OCI-LY7 (cell line): ENCODE measurements at regions not wholly inside any gene's neighbourhood (a gene's known extent, or its start where the extent isn't known, plus 50 kb on each side); places are given as distances from the start of the nearest gene placed in this dataset.
A peak's percentile ranks its signal among the peaks of the same experiment; 100 is the strongest.

Source experiments
- BruUV-seq: library from RNA; stranded (reverse); fragments of 400-500 nt; replicated peaks from 2 replicates; lab custom pipeline; 2021; lab: Mats Ljungman, UMichigan
- CTCF ChIA-PET: fragments of 300-600 bp; sonication (Branson Sonifier 250); formaldehyde crosslinking; loops from one replicate; lab custom pipeline; 2022; ENCODE audit warnings: antibody characterized with exemption; ENCODE audit not compliant: unreplicated experiment; lab: Charles Lee
- POLR2A ChIA-PET: fragments of 300-600 bp; sonication (Branson Sonifier 250); formaldehyde crosslinking; loops from one replicate; lab custom pipeline; 2022; ENCODE audit warnings: antibody characterized with exemption; lab: Charles Lee
- DNase-seq: peaks from one replicate; pipeline ENCODE4 v3.0.0-alpha.2; 2015; ENCODE audit warnings: low spot score
- H2AFZ ChIP-seq: fragments of 200-600 bp; sonication (generic), shearing (Covaris generic); 2 replicates; pipeline ENCODE4 v1.6.1; 2014; ENCODE audit warnings: mild to moderate bottlenecking, antibody characterized with exemption, low read length, moderate library complexity
- H3K27ac ChIP-seq: fragments of 200-600 bp; sonication (generic); 2 replicates; pipeline ENCODE4 v1.5.1; 2014; ENCODE audit warnings: mixed run types, low read depth, mild to moderate bottlenecking, moderate library complexity, low read length, inconsistent platforms; ENCODE audit not compliant: poor library complexity, severe bottlenecking
- H3K36me3 ChIP-seq: fragments of 200-600 bp; sonication (generic); 2 replicates; pipeline ENCODE4 v1.6.1; 2014; ENCODE audit warnings: mild to moderate bottlenecking, antibody characterized with exemption, low read length, moderate library complexity, mixed read lengths; ENCODE audit not compliant: insufficient read depth
- H3K4me1 ChIP-seq: fragments of 200-600 bp; sonication (generic); 2 replicates; pipeline ENCODE4 v1.5.1; 2014; ENCODE audit warnings: mild to moderate bottlenecking, low read length; ENCODE audit not compliant: insufficient read depth, poor library complexity, severe bottlenecking
- H3K4me2 ChIP-seq: fragments of 200-600 bp; sonication (generic); 2 replicates; pipeline ENCODE4 v1.6.1; 2014; ENCODE audit warnings: mild to moderate bottlenecking, low read length
- H3K4me3 ChIP-seq: fragments of 200-600 bp; sonication (generic); 2 replicates; pipeline ENCODE4 v1.5.1; 2014; ENCODE audit warnings: mild to moderate bottlenecking, low read depth, low read length; ENCODE audit not compliant: poor library complexity, severe bottlenecking
- H3K79me2 ChIP-seq: fragments of 200-600 bp; sonication (generic); 2 replicates; pipeline ENCODE4 v1.6.1; 2016; ENCODE audit warnings: low read depth, mild to moderate bottlenecking, low read length, moderate library complexity, mixed read lengths; ENCODE audit not compliant: insufficient read depth
- H3K9me2 ChIP-seq: fragments of 200-600 bp; sonication (generic); 2 replicates; pipeline ENCODE4 v1.6.1; 2016; ENCODE audit warnings: mild to moderate bottlenecking, low read length, mixed read lengths; ENCODE audit not compliant: insufficient read depth
- H3K9me3 ChIP-seq: fragments of 200-600 bp; sonication (generic); 2 replicates; pipeline ENCODE4 v1.6.1; 2014; ENCODE audit warnings: mild to moderate bottlenecking, mixed run types, low read length, mixed read lengths
- H4K20me1 ChIP-seq: fragments of 200-600 bp; sonication (generic); 2 replicates; pipeline ENCODE4 v1.6.1; 2014; ENCODE audit warnings: mild to moderate bottlenecking, antibody characterized with exemption, low read length, moderate library complexity, mixed read lengths; ENCODE audit not compliant: insufficient read depth
- EZH2phosphoT487 ChIP-seq: fragments of 200-600 bp; sonication (generic); IDR thresholded peaks from 2 replicates; pipeline ENCODE4 v1.6.1; 2018; ENCODE audit warnings: low read depth, borderline replicate concordance, mild to moderate bottlenecking, mixed run types, antibody characterized with exemption, low read length, moderate library complexity, mixed read lengths
- intact Hi-C: fragments of 100-400 bp; cut with micrococcal nuclease; formaldehyde crosslinking; loops from one replicate; pipeline ENCODE4 v1.10.0; 2022; ENCODE audit not compliant: unreplicated experiment
- TF ChIP-seq, protein P1 (sequence below): fragments of 200-600 bp; sonication (generic); conservative IDR thresholded peaks from 2 replicates; pipeline ENCODE4 v1.5.1; 2014; ENCODE audit warnings: mild to moderate bottlenecking, antibody characterized with exemption, low read length, moderate library complexity, mixed read lengths

DNA sequence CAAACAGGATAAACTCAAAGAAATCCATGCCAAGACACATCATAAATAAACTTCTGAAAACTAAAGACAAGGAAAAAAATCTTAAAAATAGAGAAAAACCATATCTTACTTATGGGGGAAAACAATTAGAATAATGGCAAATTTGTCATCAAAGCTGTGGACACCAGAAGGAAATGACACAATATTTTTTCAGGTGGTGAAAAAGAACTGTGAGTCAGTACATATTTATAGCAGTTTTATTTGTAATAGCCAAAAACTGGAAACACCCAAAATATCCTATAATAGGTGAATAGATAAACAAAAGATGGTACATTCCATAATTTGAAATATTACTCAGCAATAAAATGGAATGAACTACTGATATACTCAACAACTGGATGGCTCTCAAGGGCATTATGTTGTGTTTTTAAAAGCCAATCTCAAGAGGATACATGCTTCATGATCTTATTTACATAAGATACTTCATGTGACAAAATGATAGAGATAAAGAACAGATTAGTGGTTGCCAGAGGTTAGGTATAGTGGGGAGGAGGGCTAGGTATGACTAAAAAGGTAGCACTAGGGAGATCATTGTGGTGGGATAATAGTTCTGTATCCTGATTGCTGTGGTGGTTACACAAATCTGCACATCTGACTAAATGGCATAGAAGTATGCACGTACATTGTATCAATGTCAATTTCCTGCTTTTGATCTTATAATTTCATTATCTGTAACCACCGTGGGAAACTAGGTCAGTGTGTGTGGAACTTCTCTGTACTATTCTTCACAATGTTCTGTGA lies 191.9 kb downstream of the PPP1R2C start:
- POLR2A ChIA-PET: interaction anchor here (0.7 kb wide), 1 partner anchor 657 kb away, joined by 3 read pairs; no protein-coding TSS in a partner anchor
- no peak overlapping the region for H3K4me3 ChIP-seq
- no peaks in the 10 kb centered on the region for H3K36me3 ChIP-seq
- H3K9me3 ChIP-seq: no peaks in the 10 kb centered on the region
- intact Hi-C loops: no loop called here
- no peak overlapping the region; the same call in 1 of the 2 replicates for H2AFZ ChIP-seq
- no peak overlapping the region for H3K27ac ChIP-seq
- no peaks in the 10 kb centered on the region for H3K9me2 ChIP-seq
- peak overlapping the region; percentile 16; the same call in 1 of the 2 replicates for H3K4me2 ChIP-seq
- DNase-seq: no peak
- no peaks in the 10 kb centered on the region for H3K79me2 ChIP-seq
- no TSS peak for BruUV-seq
- H3K4me1 ChIP-seq: peaks cover 13% of the 10 kb centered on the region
- TF ChIP-seq EZH2phosphoT487: no peak
- TF ChIP-seq, protein P1, sequence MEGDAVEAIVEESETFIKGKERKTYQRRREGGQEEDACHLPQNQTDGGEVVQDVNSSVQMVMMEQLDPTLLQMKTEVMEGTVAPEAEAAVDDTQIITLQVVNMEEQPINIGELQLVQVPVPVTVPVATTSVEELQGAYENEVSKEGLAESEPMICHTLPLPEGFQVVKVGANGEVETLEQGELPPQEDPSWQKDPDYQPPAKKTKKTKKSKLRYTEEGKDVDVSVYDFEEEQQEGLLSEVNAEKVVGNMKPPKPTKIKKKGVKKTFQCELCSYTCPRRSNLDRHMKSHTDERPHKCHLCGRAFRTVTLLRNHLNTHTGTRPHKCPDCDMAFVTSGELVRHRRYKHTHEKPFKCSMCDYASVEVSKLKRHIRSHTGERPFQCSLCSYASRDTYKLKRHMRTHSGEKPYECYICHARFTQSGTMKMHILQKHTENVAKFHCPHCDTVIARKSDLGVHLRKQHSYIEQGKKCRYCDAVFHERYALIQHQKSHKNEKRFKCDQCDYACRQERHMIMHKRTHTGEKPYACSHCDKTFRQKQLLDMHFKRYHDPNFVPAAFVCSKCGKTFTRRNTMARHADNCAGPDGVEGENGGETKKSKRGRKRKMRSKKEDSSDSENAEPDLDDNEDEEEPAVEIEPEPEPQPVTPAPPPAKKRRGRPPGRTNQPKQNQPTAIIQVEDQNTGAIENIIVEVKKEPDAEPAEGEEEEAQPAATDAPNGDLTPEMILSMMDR: no peak
- no peaks in the 10 kb centered on the region for H4K20me1 ChIP-seq
- CTCF ChIA-PET: no interaction called here

GRCh38 chrX:42577936-42578470 lies 200.0 kb downstream of the PPP1R2C start:
- Histone ChIP-seq H3K79me2 (no peaks in the 10 kb centered on the region), H3K4me2 (peak overlapping the region; percentile 21; the same call in 1 of the 2 replicates), H4K20me1 (no peaks in the 10 kb centered on the region), H3K9me3 (no peaks in the 10 kb centered on the region; the same call in 1 of the 2 replicates), H3K4me1 (peaks cover 10% of the 10 kb centered on the region), H2AFZ (peak overlapping the region; percentile 96), H3K9me2 (no peaks in the 10 kb centered on the region), H3K4me3 (no peak overlapping the region), H3K36me3 (no peaks in the 10 kb centered on the region), H3K27ac (no peak overlapping the region)
- DNase-seq: peak; percentile 39
- BruUV-seq: no TSS peak
- TF ChIP-seq, protein P1: no peak
- no peak for TF ChIP-seq EZH2phosphoT487
- POLR2A ChIA-PET: no interaction called here
- intact Hi-C loops: no loop called here
- CTCF ChIA-PET: no interaction called here

DNA sequence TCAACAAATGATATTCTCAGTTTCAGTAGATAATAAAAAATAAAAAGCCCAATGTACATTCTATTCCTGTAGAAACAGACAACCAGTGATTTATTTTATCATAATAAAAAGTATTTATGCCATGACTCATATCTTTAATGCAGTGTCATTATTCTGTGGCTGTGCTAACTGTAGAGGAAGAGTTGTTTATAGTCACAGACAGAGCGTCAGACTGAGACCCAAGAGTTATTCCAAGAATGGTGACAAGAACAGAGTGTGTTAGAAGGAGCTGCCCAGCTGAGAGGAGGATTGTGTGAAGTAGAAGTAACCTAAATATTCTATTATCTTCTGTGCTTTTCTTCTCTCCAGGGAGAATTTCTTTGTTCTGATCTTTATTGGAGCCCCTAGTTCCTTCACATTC lies 210.7 kb downstream of the PPP1R2C start:
- no peaks in the 10 kb centered on the region for H4K20me1 ChIP-seq
- no peaks in the 10 kb centered on the region for H3K79me2 ChIP-seq
- no peaks in the 10 kb centered on the region for H3K4me1 ChIP-seq
- no peaks in the 10 kb centered on the region for H3K9me2 ChIP-seq
- H2AFZ ChIP-seq: no peak overlapping the region
- no peak for TF ChIP-seq EZH2phosphoT487
- TF ChIP-seq, protein P1: no peak
- H3K27ac ChIP-seq: no peak overlapping the region
- H3K36me3 ChIP-seq: no peaks in the 10 kb centered on the region
- no TSS peak for BruUV-seq
- intact Hi-C loops: no loop called here
- no peak overlapping the region for H3K4me3 ChIP-seq
- CTCF ChIA-PET: no interaction called here
- no peaks in the 10 kb centered on the region for H3K9me3 ChIP-seq
- DNase-seq: no peak
- no peak overlapping the region for H3K4me2 ChIP-seq
- POLR2A ChIA-PET: no interaction called here
